ENCODE measurements at regions not wholly inside any gene's neighbourhood (a gene's known extent, or its start where the extent isn't known, plus 50 kb on each side); places are given as distances from the start of the nearest gene placed in this dataset.

- no peak overlapping the region for H3K4me2 ChIP-seq (ENCODE audit: low read depth, low read length, poor library complexity, severe bottlenecking)
- no peaks in the 10 kb centered on the region for H3K4me1 ChIP-seq (ENCODE audit: insufficient read depth, low read length, poor library complexity, severe bottlenecking)
- no peaks in the 10 kb centered on the region for H3K36me3 ChIP-seq (ENCODE audit: insufficient read depth, low read length)
- no peaks in the 10 kb centered on the region for H4K20me1 ChIP-seq (ENCODE audit: insufficient read depth, low read length, poor library complexity, severe bottlenecking)
- H3K9ac ChIP-seq (ENCODE audit: low read depth, low read length, poor library complexity, severe bottlenecking): no peak overlapping the region
- no peaks in the 10 kb centered on the region for H3F3A ChIP-seq (ENCODE audit: low read depth)
- no peak overlapping the region for H2AFZ ChIP-seq (ENCODE audit: low read length)
- H3K27me3 ChIP-seq (ENCODE audit: insufficient read depth, low read length, poor library complexity, severe bottlenecking): no peaks in the 10 kb centered on the region
- no peak overlapping the region for H3K4me3 ChIP-seq (ENCODE audit: low read length, poor library complexity, severe bottlenecking)
- H3K79me2 ChIP-seq (ENCODE audit: insufficient read depth, low read length): no peaks in the 10 kb centered on the region
- no peaks in the 10 kb centered on the region for H3K9me3 ChIP-seq (ENCODE audit: insufficient read depth, low read depth, low read length)
- TF ChIP-seq CTCF (conservative IDR thresholded peaks at IDR 0.05; ENCODE audit: low read length): no peak
- TF ChIP-seq EZH2phosphoT487 (IDR thresholded peaks at IDR 0.05; ENCODE audit: borderline replicate concordance): no peak
- H3K9me2 ChIP-seq (replicated peaks; ENCODE audit: low read depth, low read length): no peaks in the 10 kb centered on the region
Measured at GRCh38 chr13:58025821-58026220, 394.3 kb downstream of the PCDH17 start.

GRCh38 chr13:58032676-58033460, 401.3 kb downstream of the PCDH17 start:
- Histone ChIP-seq H4K20me1 (ENCODE audit: insufficient read depth, low read length, poor library complexity, severe bottlenecking) (no peaks in the 10 kb centered on the region), H3K9me2 (replicated peaks; ENCODE audit: low read depth, low read length) (no peaks in the 10 kb centered on the region), H2AFZ (ENCODE audit: low read length) (no peak overlapping the region), H3K9ac (ENCODE audit: low read depth, low read length, poor library complexity, severe bottlenecking) (no peak overlapping the region), H3K36me3 (ENCODE audit: insufficient read depth, low read length) (no peaks in the 10 kb centered on the region), H3K4me3 (ENCODE audit: low read length, poor library complexity, severe bottlenecking) (no peak overlapping the region), H3K9me3 (ENCODE audit: insufficient read depth, low read depth, low read length) (no peaks in the 10 kb centered on the region), H3K4me2 (ENCODE audit: low read depth, low read length, poor library complexity, severe bottlenecking) (no peak overlapping the region), H3K79me2 (ENCODE audit: insufficient read depth, low read length) (no peaks in the 10 kb centered on the region), H3K27me3 (ENCODE audit: insufficient read depth, low read length, poor library complexity, severe bottlenecking) (no peaks in the 10 kb centered on the region), H3K4me1 (ENCODE audit: insufficient read depth, low read length, poor library complexity, severe bottlenecking) (no peaks in the 10 kb centered on the region), H3F3A (ENCODE audit: low read depth) (no peaks in the 10 kb centered on the region)
- no peak for TF ChIP-seq EZH2phosphoT487 (IDR thresholded peaks at IDR 0.05; ENCODE audit: borderline replicate concordance)
- TF ChIP-seq CTCF (conservative IDR thresholded peaks at IDR 0.05; ENCODE audit: low read length): no peak

- TF ChIP-seq EZH2phosphoT487 (IDR thresholded peaks at IDR 0.05; ENCODE audit: borderline replicate concordance): no peak
- no peak for TF ChIP-seq CTCF (conservative IDR thresholded peaks at IDR 0.05; ENCODE audit: low read length)
- Histone ChIP-seq H3K9ac (ENCODE audit: low read depth, low read length, poor library complexity, severe bottlenecking) (no peak overlapping the region), H3K36me3 (ENCODE audit: insufficient read depth, low read length) (no peaks in the 10 kb centered on the region), H3K4me2 (ENCODE audit: low read depth, low read length, poor library complexity, severe bottlenecking) (no peak overlapping the region), H2AFZ (ENCODE audit: low read length) (no peak overlapping the region), H3K4me3 (ENCODE audit: low read length, poor library complexity, severe bottlenecking) (no peak overlapping the region), H3F3A (ENCODE audit: low read depth) (no peaks in the 10 kb centered on the region), H3K9me2 (replicated peaks; ENCODE audit: low read depth, low read length) (no peaks in the 10 kb centered on the region; the same call in 1 of the 2 replicates), H4K20me1 (ENCODE audit: insufficient read depth, low read length, poor library complexity, severe bottlenecking) (no peaks in the 10 kb centered on the region), H3K4me1 (ENCODE audit: insufficient read depth, low read length, poor library complexity, severe bottlenecking) (no peaks in the 10 kb centered on the region), H3K79me2 (ENCODE audit: insufficient read depth, low read length) (no peaks in the 10 kb centered on the region), H3K9me3 (ENCODE audit: insufficient read depth, low read depth, low read length) (no peaks in the 10 kb centered on the region), H3K27me3 (ENCODE audit: insufficient read depth, low read length, poor library complexity, severe bottlenecking) (no peaks in the 10 kb centered on the region)
Measured at GRCh38 chr13:58043971-58044370, 412.4 kb downstream of the PCDH17 start.
